T follicular helper cell (primary cell): ENCODE measurements at regions not wholly inside any gene's neighbourhood (a gene's known extent, or its start where the extent isn't known, plus 50 kb on each side); places are given as distances from the start of the nearest gene placed in this dataset.

Experiments
- DNase-seq: peaks from one replicate; pipeline ENCODE4 v3.0.0-alpha.2; 2020; ENCODE audit warnings: low read depth

DNA sequence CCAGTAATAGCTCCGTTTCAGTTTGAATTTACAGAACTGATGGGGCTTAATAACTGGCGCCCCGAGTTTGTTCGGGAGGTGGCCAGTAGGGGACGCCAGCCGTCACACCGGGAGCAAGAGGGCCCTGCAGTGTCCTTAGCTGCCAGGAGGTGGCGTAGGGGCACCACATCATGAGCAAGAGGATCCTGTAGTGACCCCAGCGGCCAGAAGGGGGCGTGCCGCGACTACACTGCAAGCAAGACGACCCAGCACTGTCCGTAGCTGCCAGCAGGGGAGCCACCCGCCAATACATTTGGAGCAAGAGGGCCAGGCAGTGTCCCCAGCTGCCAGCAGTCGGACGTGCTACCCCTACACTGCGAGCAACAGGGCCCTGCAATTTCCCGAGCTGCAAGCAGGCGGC, 663.7 kb upstream of the B3GAT1 start:
- DNase-seq = peak; percentile 43

- no peak for DNase-seq
Observed at GRCh38 chr11:135074397-135074998, 662.5 kb upstream of the B3GAT1 start.

DNA sequence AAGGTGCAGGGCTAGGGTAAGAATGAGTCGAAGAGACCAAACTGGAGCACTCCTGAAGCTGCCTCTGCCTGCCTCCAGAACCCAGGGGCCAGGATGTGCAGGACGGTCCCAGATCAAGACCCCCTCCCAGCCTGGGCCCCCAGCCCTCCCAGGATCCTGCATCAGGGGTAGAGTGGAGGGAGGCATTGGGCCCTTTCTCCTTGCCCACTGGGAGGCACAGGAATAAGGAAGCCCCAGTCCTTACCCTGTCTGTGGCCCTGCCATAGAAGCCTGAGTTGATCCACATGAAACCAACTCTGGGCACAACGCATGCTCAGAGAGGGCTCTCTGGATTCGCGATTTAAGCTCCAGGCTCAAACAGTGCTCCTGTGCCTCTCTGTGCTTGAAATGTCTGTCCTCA, 661.8 kb upstream of the B3GAT1 start:
- DNase-seq = no peak

- DNase-seq = no peak
Observed at GRCh38 chr11:135073381-135073780, 661.3 kb upstream of the B3GAT1 start.

GRCh38 chr11:135069890-135070289, 657.8 kb upstream of the B3GAT1 start:
- no peak for DNase-seq

GRCh38 chr11:135069063-135069462, 657.0 kb upstream of the B3GAT1 start:
- no peak for DNase-seq

DNA sequence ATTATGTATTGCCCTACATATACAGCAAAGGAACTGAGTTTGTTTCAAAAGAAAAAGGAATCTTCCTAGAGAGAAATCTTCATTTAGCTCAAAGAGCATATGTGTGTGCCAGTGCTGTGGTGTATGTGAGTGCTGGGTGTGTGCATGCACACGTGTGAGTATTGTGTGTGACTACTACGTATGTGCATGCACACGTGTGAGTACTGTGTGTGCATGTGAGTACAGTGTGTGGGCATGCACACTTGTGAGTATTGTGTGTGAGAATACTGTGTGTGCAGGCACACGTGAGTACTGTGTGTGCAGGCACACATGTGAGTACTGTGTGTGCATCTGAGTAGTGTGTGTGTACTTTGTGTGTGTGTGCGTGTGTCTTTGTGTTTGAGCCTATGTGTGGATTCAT, 651.0 kb upstream of the B3GAT1 start:
- no peak for DNase-seq

DNA sequence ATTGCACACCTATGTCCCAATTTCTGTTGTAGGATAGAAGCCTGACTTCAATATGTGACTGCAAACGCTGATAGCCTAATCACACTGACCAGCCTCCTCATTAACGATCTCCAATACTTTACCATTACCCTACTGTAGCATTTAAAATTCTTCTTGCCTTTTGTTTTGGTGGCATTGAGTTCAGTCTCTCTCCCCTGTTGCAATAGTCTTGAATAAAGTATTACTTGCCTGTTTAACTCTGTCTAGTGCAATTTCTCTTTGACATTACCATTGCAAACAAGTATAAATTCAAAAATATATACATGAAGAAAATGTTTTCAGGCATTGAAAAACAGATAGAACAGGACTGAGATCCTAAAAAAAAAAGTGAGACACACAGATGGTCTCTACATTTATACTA, 649.1 kb upstream of the B3GAT1 start:
- no peak for DNase-seq

GRCh38 chr11:135046986-135047385, 634.9 kb upstream of the B3GAT1 start:
- no peak for DNase-seq

GRCh38 chr11:135046556-135046955, 634.5 kb upstream of the B3GAT1 start:
- no peak for DNase-seq

GRCh38 chr11:135043434-135043833, 631.4 kb upstream of the B3GAT1 start:
- DNase-seq = no peak

DNA sequence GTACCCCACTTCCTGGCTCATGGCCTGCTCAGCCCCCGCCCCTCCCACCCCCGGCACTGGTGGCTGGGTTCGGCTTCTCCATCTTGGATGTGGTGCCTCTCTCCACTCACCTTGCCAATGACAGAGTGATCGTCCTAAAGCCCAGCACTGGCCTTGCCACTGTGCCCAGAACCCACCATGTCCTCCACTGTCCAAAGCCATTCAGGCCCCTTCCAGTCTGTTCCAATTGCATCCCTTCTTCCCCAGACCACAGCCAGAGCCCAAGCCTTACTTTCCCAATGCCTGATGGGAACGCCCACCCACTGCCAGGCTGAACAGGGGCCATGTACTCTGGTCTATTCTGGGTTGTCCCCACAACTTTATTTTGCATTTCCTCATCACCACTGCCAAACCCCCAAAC, 625.8 kb upstream of the B3GAT1 start:
- DNase-seq = no peak

GRCh38 chr11:135036488-135037297, 624.7 kb upstream of the B3GAT1 start:
- no peak for DNase-seq

- no peak for DNase-seq
Observed at GRCh38 chr11:135035282-135035681, 623.2 kb upstream of the B3GAT1 start.

DNA sequence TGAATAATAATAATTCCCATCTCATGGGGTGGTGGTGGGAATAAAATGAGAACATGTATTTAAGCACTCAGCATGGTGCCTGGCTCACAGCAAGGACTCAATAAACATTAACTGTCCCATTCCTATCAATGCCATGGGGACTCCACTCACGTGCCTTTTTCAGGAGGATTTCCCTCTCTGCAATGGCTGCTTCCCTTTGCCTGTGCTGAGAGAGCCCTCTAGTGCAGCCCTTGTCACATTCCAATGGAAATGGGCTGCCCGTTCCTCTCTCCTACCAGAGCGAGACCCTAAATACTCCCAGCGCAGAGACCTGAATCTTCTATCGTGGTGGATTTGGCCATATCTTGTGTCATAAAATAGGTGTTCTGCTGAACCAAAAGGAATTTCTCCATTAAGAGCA, 621.5 kb upstream of the B3GAT1 start:
- DNase-seq = no peak

DNA sequence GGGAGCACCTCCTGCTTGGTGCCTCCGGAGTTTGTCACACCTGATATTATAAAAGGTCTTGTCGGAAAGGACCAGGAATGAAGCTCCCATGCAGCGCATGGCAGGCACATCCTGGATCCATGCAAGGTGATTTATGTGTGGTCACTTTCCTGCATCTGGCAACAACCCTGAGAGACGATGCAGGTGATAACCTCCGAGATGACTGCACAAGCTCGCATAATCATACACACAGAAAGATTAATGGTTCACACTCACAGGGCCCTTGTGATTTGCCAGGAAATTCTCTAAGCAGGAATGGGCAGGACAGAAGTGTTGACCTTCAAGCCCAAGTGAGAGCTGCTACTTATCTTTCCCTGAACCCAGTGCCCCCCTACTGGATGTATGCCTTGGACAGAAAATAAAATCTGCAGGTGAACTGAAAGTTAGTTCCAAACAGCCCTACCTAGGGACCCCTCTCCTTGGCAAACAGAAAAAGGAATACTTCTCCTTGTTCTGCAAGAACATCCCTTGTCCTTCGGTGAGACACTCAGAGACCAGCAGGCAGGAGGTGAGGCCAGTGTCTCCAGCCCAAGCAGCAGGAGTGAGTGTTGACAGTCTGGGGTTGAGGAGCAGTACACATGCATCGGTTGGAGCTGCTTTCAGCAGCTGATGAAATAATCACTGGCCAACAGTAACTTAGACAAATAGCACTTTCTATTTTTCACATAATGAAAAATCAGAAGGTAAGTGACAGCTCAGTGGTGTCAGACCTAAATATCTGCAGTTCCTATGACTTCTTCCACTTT, 619.4 kb upstream of the B3GAT1 start:
- no peak for DNase-seq

GRCh38 chr11:135027461-135027860, 615.4 kb upstream of the B3GAT1 start:
- DNase-seq = no peak

- no peak for DNase-seq
Observed at GRCh38 chr11:135023499-135023898, 611.5 kb upstream of the B3GAT1 start.

- DNase-seq = no peak
Observed at GRCh38 chr11:135022454-135022853, 610.4 kb upstream of the B3GAT1 start.

DNA sequence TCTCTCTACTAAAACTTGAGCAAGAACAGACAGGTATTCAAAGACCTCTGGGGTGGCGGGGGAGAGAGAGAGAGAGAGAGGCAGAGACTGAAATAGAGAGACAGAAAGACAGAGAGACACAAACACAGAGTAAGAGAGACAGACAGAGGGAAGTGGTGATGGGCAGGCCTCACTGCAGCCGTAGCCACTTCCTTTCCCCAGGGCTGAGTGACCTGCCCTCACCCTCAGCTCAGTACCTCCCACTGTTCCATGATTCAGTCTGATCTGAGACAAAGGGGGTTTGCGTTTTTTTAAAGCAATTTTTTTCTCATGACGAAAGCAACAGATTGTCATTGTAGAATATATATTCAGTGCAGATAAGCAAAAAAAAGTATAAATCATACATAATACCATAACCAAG, 607.9 kb upstream of the B3GAT1 start:
- no peak for DNase-seq

GRCh38 chr11:135019343-135019871, 607.4 kb upstream of the B3GAT1 start:
- no peak for DNase-seq

DNA sequence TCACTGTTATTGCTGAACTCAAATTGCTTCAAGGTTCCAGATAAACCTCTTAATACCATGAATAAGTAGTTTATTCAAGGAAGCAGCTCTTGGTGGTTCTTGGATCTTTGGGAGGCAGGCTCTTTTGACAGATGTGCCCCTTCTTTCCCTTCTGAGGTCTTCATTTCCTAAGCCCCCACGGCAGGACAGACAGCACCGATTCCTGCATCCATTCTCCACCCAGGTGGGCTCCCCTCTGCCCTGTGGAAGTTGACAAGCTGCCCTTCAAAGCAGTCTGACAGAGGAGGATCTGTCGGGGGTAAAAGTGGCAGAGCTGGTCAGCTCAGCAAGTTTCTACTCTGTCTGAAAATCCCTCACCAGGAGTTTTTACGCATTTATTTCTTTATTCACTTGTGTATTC, 605.3 kb upstream of the B3GAT1 start:
- DNase-seq = no peak

GRCh38 chr11:135015966-135016365, 603.9 kb upstream of the B3GAT1 start:
- no peak for DNase-seq
